Endodermal cell (in vitro differentiated cells): ENCODE measurements at regions not wholly inside any gene's neighbourhood (a gene's known extent, or its start where the extent isn't known, plus 50 kb on each side); places are given as distances from the start of the nearest gene placed in this dataset.

Experiments used
- DNase-seq: peaks from one replicate; pipeline ENCODE4 v3.0.0-alpha.2; 2017
- H3K27ac ChIP-seq: 2 replicates; pipeline ENCODE4 v1.5.1; 2013; ENCODE audit warnings: mild to moderate bottlenecking, low read depth, low read length, moderate library complexity
- H3K27me3 ChIP-seq: 2 replicates; pipeline ENCODE4 v1.6.1; 2013; ENCODE audit warnings: mild to moderate bottlenecking, low read length, moderate library complexity; ENCODE audit not compliant: insufficient read depth, control insufficient read depth, poor library complexity, severe bottlenecking
- H3K36me3 ChIP-seq: 2 replicates; pipeline ENCODE4 v1.7.0; 2013; ENCODE audit warnings: mild to moderate bottlenecking, low read length, moderate library complexity; ENCODE audit not compliant: control insufficient read depth, insufficient read depth
- H3K4me1 ChIP-seq: one replicate; pipeline ENCODE4 v1.7.0; 2013; ENCODE audit warnings: low read length; ENCODE audit not compliant: control insufficient read depth, insufficient read depth
- H3K4me3 ChIP-seq: 2 replicates; pipeline ENCODE4 v1.5.1; 2013; ENCODE audit warnings: mild to moderate bottlenecking, low read length, moderate library complexity
- H3K9ac ChIP-seq: 2 replicates; pipeline ENCODE4 v1.6.1; 2013; ENCODE audit warnings: mild to moderate bottlenecking, low read length, moderate library complexity; ENCODE audit not compliant: poor library complexity, severe bottlenecking; ENCODE audit errors: extremely low read depth
- H3K9me3 ChIP-seq: 2 replicates; pipeline ENCODE4 v1.6.1; 2013; ENCODE audit warnings: mild to moderate bottlenecking, low read length, moderate library complexity; ENCODE audit not compliant: control insufficient read depth
- H3K27ac Mint-ChIP-seq: 2 replicates; pipeline ENCODE4 v1.8.0; 2020; ENCODE audit warnings: mixed read lengths
- H3K27me3 Mint-ChIP-seq: 2 replicates; pipeline ENCODE4 v1.8.0; 2021; ENCODE audit warnings: mild to moderate bottlenecking, mixed read lengths; ENCODE audit not compliant: insufficient read depth
- H3K36me3 Mint-ChIP-seq: 2 replicates; pipeline ENCODE4 v1.8.0; 2020; ENCODE audit warnings: low read depth, mixed read lengths
- H3K4me1 Mint-ChIP-seq: 2 replicates; pipeline ENCODE4 v1.8.0; 2020; ENCODE audit warnings: mixed read lengths
- H3K4me3 Mint-ChIP-seq: 2 replicates; pipeline ENCODE4 v1.8.0; 2020; ENCODE audit warnings: mild to moderate bottlenecking, moderate library complexity, mixed read lengths
- H3K9me3 Mint-ChIP-seq: 2 replicates; pipeline ENCODE4 v1.8.0; 2020; ENCODE audit warnings: mild to moderate bottlenecking, mixed read lengths
- WGBS, 2 experiments: methylation state at CpG; one replicate each; pipeline versions ENCODE4 v1.1.5 to v1.1.7; 2013; ENCODE audit warnings: missing lambda C conversion rate in 2 of 2, mixed read lengths in 1 of 2; ENCODE audit not compliant: insufficient coverage in 1 of 2, insufficient read length in 1 of 2; 5-methylcytosine and 5-hydroxymethylcytosine counted together
- TF ChIP-seq, protein P1 (sequence below): fragments of 200-600 bp; sonication (generic); conservative IDR thresholded peaks from 2 replicates; pipeline ENCODE4 v1.5.0; 2021; ENCODE audit warnings: antibody characterized with exemption, mild to moderate bottlenecking

DNA sequence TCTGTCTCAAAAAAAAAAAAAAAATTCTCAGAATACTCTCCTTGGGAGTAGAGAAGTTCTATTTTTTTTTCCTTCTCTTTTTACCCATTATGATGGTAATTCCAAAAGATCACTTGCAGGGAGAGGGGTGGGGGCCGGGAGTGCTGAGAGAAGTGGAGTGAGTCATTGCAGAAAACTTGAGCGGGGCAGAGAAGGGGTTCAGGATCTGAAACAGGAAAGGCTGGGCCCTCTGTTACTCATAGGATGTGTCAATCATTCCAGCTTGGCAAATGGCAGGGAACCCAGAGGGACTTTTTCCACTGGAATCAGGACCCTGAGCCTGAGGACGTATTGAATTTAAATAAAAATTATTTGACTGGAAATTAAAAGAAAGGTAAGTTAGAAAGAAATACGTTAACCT, 111.4 kb upstream of the ARMC2 start:
- Mint-ChIP-seq H3K4me3 (no peak overlapping the region), H3K27me3 (peaks cover 69% of the 10 kb centered on the region), H3K4me1 (peaks cover 26% of the 10 kb centered on the region), H3K27ac (no peak overlapping the region), H3K36me3 (no peaks in the 10 kb centered on the region), H3K9me3 (no peaks in the 10 kb centered on the region)
- H3K27ac ChIP-seq = no peak overlapping the region
- TF ChIP-seq, protein P1, sequence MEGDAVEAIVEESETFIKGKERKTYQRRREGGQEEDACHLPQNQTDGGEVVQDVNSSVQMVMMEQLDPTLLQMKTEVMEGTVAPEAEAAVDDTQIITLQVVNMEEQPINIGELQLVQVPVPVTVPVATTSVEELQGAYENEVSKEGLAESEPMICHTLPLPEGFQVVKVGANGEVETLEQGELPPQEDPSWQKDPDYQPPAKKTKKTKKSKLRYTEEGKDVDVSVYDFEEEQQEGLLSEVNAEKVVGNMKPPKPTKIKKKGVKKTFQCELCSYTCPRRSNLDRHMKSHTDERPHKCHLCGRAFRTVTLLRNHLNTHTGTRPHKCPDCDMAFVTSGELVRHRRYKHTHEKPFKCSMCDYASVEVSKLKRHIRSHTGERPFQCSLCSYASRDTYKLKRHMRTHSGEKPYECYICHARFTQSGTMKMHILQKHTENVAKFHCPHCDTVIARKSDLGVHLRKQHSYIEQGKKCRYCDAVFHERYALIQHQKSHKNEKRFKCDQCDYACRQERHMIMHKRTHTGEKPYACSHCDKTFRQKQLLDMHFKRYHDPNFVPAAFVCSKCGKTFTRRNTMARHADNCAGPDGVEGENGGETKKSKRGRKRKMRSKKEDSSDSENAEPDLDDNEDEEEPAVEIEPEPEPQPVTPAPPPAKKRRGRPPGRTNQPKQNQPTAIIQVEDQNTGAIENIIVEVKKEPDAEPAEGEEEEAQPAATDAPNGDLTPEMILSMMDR = no peak
- no peaks in the 10 kb centered on the region for H3K36me3 ChIP-seq
- no peaks in the 10 kb centered on the region for H3K4me1 ChIP-seq
- no peak overlapping the region for H3K4me3 ChIP-seq
- peaks cover 3% of the 10 kb centered on the region for H3K27me3 ChIP-seq
- 35 to 60% methylated on average over 3 to 4 of the region's 4 CpGs for WGBS, 2 experiments
- H3K9ac ChIP-seq = no peak overlapping the region
- no peaks in the 10 kb centered on the region for H3K9me3 ChIP-seq
- DNase-seq = peak; percentile 86

DNA sequence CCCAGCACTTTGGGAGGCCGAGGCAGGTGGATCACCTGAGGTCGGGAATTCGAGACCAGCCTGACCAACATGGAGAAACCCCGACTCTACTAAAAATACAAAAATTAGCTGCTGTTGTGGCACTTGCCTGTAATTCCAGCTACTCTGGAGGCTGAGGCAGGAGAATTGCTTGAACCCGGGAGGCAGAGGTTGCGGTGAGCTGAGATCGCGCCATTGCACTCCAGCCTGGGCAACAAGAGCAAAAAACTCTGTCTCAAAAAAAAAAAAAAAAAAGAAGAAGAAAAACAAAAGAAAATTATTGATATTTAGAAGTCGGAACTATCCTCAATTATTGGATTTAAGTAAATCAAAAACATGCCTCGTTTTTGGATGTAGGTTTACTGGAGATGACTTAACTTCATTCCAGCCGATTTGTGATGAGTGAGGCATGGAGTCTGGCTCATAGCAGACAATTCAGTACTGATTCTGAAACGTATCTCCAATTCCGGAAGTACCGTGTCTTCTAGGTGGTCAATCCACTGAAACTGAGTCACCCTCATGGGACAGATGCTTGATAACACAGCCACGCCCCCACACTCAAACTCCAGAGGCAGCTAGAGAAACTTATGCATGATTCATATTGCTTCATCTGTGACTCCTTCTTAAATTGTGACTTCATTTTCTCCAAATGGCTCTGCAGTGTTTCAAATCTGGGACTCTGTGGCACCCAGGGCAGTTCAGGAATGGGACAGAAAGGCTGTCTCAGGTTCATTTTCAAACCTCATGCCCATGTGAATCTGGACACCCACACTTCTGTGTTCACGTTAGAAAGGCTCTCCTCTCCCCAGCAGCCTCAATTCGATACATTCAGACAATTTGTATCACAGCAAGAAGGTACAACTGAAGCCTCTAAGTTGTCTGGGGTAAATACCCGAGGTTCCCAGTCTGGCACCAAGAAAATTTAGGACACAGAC, 110.4 kb upstream of the ARMC2 start:
- Mint-ChIP-seq H3K9me3 (no peaks in the 10 kb centered on the region), H3K4me3 (no peak overlapping the region), H3K4me1 (peaks cover 22% of the 10 kb centered on the region), H3K27ac (no peak overlapping the region), H3K36me3 (no peaks in the 10 kb centered on the region), H3K27me3 (peaks cover 60% of the 10 kb centered on the region)
- DNase-seq = peak; percentile 14
- no peaks in the 10 kb centered on the region for H3K36me3 ChIP-seq
- TF ChIP-seq, protein P1 = no peak
- H3K27me3 ChIP-seq = no peaks in the 10 kb centered on the region
- H3K9ac ChIP-seq = no peak overlapping the region
- 91 to 93% methylated on average over 13 to 18 of the region's 18 CpGs for WGBS, 2 experiments
- no peaks in the 10 kb centered on the region for H3K4me1 ChIP-seq
- H3K27ac ChIP-seq = no peak overlapping the region
- H3K4me3 ChIP-seq = no peak overlapping the region
- no peaks in the 10 kb centered on the region for H3K9me3 ChIP-seq

DNA sequence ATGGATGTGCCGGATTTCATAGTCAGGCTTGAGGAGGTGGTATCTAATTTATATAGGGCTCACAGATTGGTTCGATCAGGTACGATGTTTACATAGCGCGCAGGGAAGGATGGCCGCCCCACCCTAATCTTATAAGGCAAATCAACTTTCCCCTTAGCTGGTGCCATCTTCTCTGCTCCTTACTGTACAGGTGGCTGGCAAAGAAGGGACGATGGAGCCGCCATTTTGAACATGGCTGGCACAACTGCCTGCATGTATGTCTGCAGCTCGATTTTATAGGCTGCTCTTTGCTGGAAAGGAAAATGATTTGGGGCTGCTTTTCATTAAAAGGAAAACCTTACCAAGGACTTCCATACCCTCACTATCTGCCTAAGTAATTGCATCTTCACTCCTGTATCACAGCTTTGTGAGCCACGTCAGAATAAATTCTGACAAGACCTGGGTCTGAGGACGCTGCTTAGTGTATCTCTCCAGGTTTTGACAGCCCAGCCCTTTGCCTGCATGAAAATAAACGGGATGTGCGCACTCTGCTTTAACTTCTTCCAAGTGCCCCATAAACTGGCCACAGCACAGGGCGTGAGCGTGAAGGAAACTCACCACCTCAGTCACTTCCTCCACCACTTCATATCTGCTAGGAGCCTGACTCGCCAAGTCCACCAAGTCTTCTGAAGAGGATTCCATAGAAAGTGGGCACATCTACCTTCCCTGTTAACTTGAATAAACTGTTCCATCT, 109.4 kb upstream of the ARMC2 start:
- TF ChIP-seq, protein P1 = no peak
- Mint-ChIP-seq H3K27ac (no peak overlapping the region), H3K36me3 (no peaks in the 10 kb centered on the region), H3K9me3 (no peaks in the 10 kb centered on the region), H3K4me3 (no peak overlapping the region), H3K27me3 (peaks cover 57% of the 10 kb centered on the region), H3K4me1 (peaks cover 12% of the 10 kb centered on the region)
- Histone ChIP-seq H3K36me3 (no peaks in the 10 kb centered on the region), H3K27me3 (no peaks in the 10 kb centered on the region), H3K9ac (no peak overlapping the region), H3K9me3 (no peaks in the 10 kb centered on the region), H3K4me1 (no peaks in the 10 kb centered on the region), H3K4me3 (no peak overlapping the region), H3K27ac (no peak overlapping the region)
- DNase-seq = no peak
- WGBS, 2 experiments = 84 to 93% methylated on average over 11 to 16 of the region's 16 CpGs
